ENCODE measurements at regions not wholly inside any gene's neighbourhood (a gene's known extent, or its start where the extent isn't known, plus 50 kb on each side); places are given as distances from the start of the nearest gene placed in this dataset.
A peak's percentile ranks its signal among the peaks of the same experiment; 100 is the strongest.

DNA sequence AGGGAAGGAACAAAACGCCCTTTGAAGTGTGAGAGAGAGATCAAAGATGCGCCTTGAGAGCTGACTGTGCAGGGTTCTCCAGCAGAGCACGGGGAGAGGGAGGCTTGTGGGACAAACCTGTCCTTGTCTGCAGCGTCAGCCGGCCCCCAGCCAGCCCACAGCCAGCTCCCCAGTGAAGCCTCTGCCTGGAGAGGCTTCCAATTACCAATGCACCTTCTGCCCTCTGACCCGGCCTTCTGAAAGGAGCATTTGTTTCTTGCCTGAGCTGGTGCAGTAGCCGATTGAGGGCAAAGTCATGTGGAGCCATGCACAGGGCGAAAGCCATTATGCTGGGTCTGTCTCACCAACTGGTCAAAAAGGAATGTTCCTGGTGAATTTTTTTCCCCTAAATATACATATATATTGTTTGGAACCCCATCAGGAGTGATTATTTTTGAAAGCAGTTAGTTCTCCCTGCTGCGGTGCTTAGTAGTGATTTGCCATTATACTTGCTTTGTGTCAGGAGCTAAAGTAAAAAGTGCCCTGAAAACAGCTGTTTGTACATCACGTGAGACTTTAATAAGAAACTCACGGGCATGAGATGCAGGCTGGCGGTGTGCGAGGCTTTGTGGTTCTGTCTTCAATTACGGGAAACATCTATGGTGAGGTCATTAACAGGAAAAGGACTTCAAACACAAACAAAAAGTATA is 268.6 kb downstream of the KLF6 start:
- no peak overlapping the region for H3K9ac ChIP-seq (ENCODE audit: insufficient read depth, low read length)
- H2AFZ ChIP-seq (ENCODE audit: low read length), result no peak overlapping the region
- DNase-seq (ENCODE audit: low read depth in 2 of 2), result peak in 1 of 2 donors; percentile 34
- no peaks in the 10 kb centered on the region for H3K27me3 ChIP-seq (ENCODE audit: control insufficient read depth, insufficient read depth, low read length)
- TF ChIP-seq, protein P1, sequence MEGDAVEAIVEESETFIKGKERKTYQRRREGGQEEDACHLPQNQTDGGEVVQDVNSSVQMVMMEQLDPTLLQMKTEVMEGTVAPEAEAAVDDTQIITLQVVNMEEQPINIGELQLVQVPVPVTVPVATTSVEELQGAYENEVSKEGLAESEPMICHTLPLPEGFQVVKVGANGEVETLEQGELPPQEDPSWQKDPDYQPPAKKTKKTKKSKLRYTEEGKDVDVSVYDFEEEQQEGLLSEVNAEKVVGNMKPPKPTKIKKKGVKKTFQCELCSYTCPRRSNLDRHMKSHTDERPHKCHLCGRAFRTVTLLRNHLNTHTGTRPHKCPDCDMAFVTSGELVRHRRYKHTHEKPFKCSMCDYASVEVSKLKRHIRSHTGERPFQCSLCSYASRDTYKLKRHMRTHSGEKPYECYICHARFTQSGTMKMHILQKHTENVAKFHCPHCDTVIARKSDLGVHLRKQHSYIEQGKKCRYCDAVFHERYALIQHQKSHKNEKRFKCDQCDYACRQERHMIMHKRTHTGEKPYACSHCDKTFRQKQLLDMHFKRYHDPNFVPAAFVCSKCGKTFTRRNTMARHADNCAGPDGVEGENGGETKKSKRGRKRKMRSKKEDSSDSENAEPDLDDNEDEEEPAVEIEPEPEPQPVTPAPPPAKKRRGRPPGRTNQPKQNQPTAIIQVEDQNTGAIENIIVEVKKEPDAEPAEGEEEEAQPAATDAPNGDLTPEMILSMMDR (conservative IDR thresholded peaks at IDR 0.05 in 1 of 2, IDR thresholded peaks at IDR 0.05 in 1 of 2; ENCODE audit: low read depth in 1 of 2, low read length in 2 of 2), result no peak
- TF ChIP-seq EZH2 (IDR thresholded peaks at IDR 0.05; ENCODE audit: low read length, missing control alignments), result no peak
- H3K4me3 ChIP-seq (replicated peaks in 1 of 4; ENCODE audit: control extremely low read depth in 1 of 4, insufficient read depth in 1 of 4, low read depth in 3 of 4, low read length in 4 of 4), result no peak overlapping the region
- H3K27ac ChIP-seq (ENCODE audit: insufficient read depth, low read length), result no peak overlapping the region
- no peaks in the 10 kb centered on the region for H3K36me3 ChIP-seq (ENCODE audit: control insufficient read depth, insufficient read depth, low read length)
- no peaks in the 10 kb centered on the region for H3K79me2 ChIP-seq (ENCODE audit: control insufficient read depth, insufficient read depth, low read length)
- no peaks in the 10 kb centered on the region for H3K9me3 ChIP-seq (ENCODE audit: control insufficient read depth, insufficient read depth, low read depth, low read length)
- no peaks in the 10 kb centered on the region for H4K20me1 ChIP-seq (ENCODE audit: control insufficient read depth, extremely low read depth, insufficient read depth, low read length)
- no peaks in the 10 kb centered on the region for H3K4me1 ChIP-seq (ENCODE audit: control insufficient read depth, extremely low read depth, insufficient read depth, low read length)
- no peak overlapping the region for H3K4me2 ChIP-seq (ENCODE audit: extremely low read depth, insufficient read depth, low read length)

DNA sequence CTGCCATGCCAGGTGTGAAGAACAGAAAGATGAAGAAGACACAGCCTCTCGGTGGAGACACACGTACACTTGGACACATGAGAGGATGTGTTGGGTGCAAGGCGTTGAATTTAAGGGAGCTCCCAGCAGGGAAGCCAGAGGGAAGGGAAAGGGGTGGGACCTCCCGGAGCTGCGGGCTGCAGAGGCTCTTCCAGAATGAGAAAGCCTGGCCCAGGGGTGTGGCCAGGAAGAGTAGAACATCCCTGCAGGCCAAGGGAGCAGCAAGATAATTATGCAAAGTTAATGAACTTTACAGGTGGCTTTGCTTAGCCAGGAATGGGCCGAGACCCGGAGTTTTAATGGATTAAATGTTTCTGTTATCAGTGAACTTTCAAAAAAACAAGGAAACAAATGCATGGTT is 270.3 kb downstream of the KLF6 start:
- no peaks in the 10 kb centered on the region for H3K9me3 ChIP-seq (ENCODE audit: control insufficient read depth, insufficient read depth, low read depth, low read length)
- no peak overlapping the region for H2AFZ ChIP-seq (ENCODE audit: low read length)
- no peaks in the 10 kb centered on the region for H4K20me1 ChIP-seq (ENCODE audit: control insufficient read depth, extremely low read depth, insufficient read depth, low read length)
- DNase-seq (ENCODE audit: low read depth in 2 of 2), result no peak
- no peak overlapping the region for H3K9ac ChIP-seq (ENCODE audit: insufficient read depth, low read length)
- no peak overlapping the region for H3K4me2 ChIP-seq (ENCODE audit: extremely low read depth, insufficient read depth, low read length)
- H3K4me3 ChIP-seq (replicated peaks in 1 of 4; ENCODE audit: control extremely low read depth in 1 of 4, insufficient read depth in 1 of 4, low read depth in 3 of 4, low read length in 4 of 4), result no peak overlapping the region
- H3K79me2 ChIP-seq (ENCODE audit: control insufficient read depth, insufficient read depth, low read length), result no peaks in the 10 kb centered on the region
- H3K36me3 ChIP-seq (ENCODE audit: control insufficient read depth, insufficient read depth, low read length), result no peaks in the 10 kb centered on the region
- TF ChIP-seq, protein P1 (conservative IDR thresholded peaks at IDR 0.05 in 1 of 2, IDR thresholded peaks at IDR 0.05 in 1 of 2; ENCODE audit: low read depth in 1 of 2, low read length in 2 of 2), result no peak
- no peak for TF ChIP-seq EZH2 (IDR thresholded peaks at IDR 0.05; ENCODE audit: low read length, missing control alignments)
- H3K4me1 ChIP-seq (ENCODE audit: control insufficient read depth, extremely low read depth, insufficient read depth, low read length), result no peaks in the 10 kb centered on the region
- no peaks in the 10 kb centered on the region for H3K27me3 ChIP-seq (ENCODE audit: control insufficient read depth, insufficient read depth, low read length)
- H3K27ac ChIP-seq (ENCODE audit: insufficient read depth, low read length), result no peak overlapping the region

DNA sequence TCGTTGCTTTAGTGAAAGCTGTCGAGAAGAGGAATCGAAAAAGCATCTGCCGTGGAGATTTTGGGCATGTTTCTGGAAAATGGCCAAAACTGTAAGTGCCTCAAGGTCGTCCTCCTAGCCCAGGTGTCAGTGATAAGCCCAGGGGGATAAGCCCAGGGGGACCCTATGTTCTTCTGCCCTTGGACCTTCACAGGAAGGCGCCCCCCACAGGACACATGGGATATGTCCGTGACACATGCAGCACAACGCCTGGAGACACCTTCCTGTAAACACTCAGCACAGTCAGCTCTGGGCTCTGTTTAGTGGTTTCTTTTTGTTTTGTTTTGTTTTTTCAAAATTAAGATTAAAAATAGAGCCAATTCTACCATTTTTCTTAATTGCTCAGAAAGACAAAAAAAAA is 272.7 kb downstream of the KLF6 start:
- H3K9me3 ChIP-seq (ENCODE audit: control insufficient read depth, insufficient read depth, low read depth, low read length), result no peaks in the 10 kb centered on the region
- no peaks in the 10 kb centered on the region for H3K36me3 ChIP-seq (ENCODE audit: control insufficient read depth, insufficient read depth, low read length)

More for the DNA sequence above, 272.7 kb downstream of the KLF6 start:
- Histone ChIP-seq H3K4me3 (replicated peaks in 1 of 4; ENCODE audit: control extremely low read depth in 1 of 4, insufficient read depth in 1 of 4, low read depth in 3 of 4, low read length in 4 of 4) (no peak overlapping the region), H2AFZ (ENCODE audit: low read length) (no peak overlapping the region), H3K4me1 (ENCODE audit: control insufficient read depth, extremely low read depth, insufficient read depth, low read length) (no peaks in the 10 kb centered on the region), H3K9ac (ENCODE audit: insufficient read depth, low read length) (no peak overlapping the region), H3K27ac (ENCODE audit: insufficient read depth, low read length) (no peak overlapping the region), H4K20me1 (ENCODE audit: control insufficient read depth, extremely low read depth, insufficient read depth, low read length) (no peaks in the 10 kb centered on the region), H3K79me2 (ENCODE audit: control insufficient read depth, insufficient read depth, low read length) (no peaks in the 10 kb centered on the region), H3K27me3 (ENCODE audit: control insufficient read depth, insufficient read depth, low read length) (no peaks in the 10 kb centered on the region), H3K4me2 (ENCODE audit: extremely low read depth, insufficient read depth, low read length) (no peak overlapping the region)
- TF ChIP-seq, protein P1 (conservative IDR thresholded peaks at IDR 0.05 in 1 of 2, IDR thresholded peaks at IDR 0.05 in 1 of 2; ENCODE audit: low read depth in 1 of 2, low read length in 2 of 2), result no peak
- TF ChIP-seq EZH2 (IDR thresholded peaks at IDR 0.05; ENCODE audit: low read length, missing control alignments), result no peak
- no peak for DNase-seq (ENCODE audit: low read depth in 2 of 2)
